Activated CD4-positive, alpha-beta T cell treated with anti-CD3 and anti-CD28 coated beads for 36 hours (primary cell): ENCODE measurements at regions not wholly inside any gene's neighbourhood (a gene's known extent, or its start where the extent isn't known, plus 50 kb on each side); places are given as distances from the start of the nearest gene placed in this dataset.

Experiments
- ATAC-seq: fragments of 200-7000 bp; cut with Tn5 transposase; one replicate; pipeline ENCODE4 v1.10.0; 2021; ENCODE audit warnings: mild to moderate bottlenecking, moderate library complexity
- CTCF ChIA-PET: fragments of 350-600 bp; sonication (Branson Sonifier 250); formaldehyde crosslinking; loops from one replicate; lab custom pipeline; 2021; ENCODE audit warnings: antibody characterized with exemption; lab: Charles Lee
- POLR2A ChIA-PET: fragments of 350-600 bp; sonication (Branson Sonifier 250); formaldehyde crosslinking; loops from one replicate; lab custom pipeline; 2021; ENCODE audit warnings: antibody characterized with exemption, inconsistent platforms; lab: Charles Lee
- DNase-seq: peaks from one replicate; pipeline ENCODE4 v3.0.0-alpha.2; 2020
- H3K27ac Mint-ChIP-seq: one replicate; pipeline ENCODE4 v1.8.0; 2021; ENCODE audit warnings: mixed read lengths
- H3K27me3 Mint-ChIP-seq: one replicate; pipeline ENCODE4 v1.8.0; 2021; ENCODE audit warnings: mixed read lengths
- H3K36me3 Mint-ChIP-seq: one replicate; pipeline ENCODE4 v1.8.0; 2021; ENCODE audit warnings: low read depth, mixed read lengths
- H3K4me1 Mint-ChIP-seq: one replicate; pipeline ENCODE4 v1.8.0; 2021; ENCODE audit warnings: mixed read lengths
- H3K4me3 Mint-ChIP-seq: one replicate; pipeline ENCODE4 v1.8.0; 2021; ENCODE audit warnings: mild to moderate bottlenecking, moderate library complexity, mixed read lengths
- H3K9me3 Mint-ChIP-seq: one replicate; pipeline ENCODE4 v1.8.0; 2021; ENCODE audit warnings: low read depth, mixed read lengths
- intact Hi-C, 2 experiments: fragments of 100-400 bp; cut with DNase I in 1 of 2; cut with micrococcal nuclease in 1 of 2; formaldehyde crosslinking; loops; one replicate each; pipeline versions ENCODE4 v1.14.2 to v1.15.1; 2022 to 2024; cut with DNase I, micrococcal nuclease

GRCh38 chr18:2313332-2313731, 258.0 kb downstream of the METTL4 start:
- DNase-seq (no peak), ATAC-seq (no peak)
- ChIA-PET POLR2A (no interaction called here), CTCF (interaction anchor here (0.6 kb wide), 1 partner anchor 1621 kb away, joined by 3 read pairs; no protein-coding TSS in a partner anchor)
- intact Hi-C loops = no loop called here
- no peaks in the 10 kb centered on the region for H3K9me3 Mint-ChIP-seq
- H3K36me3 Mint-ChIP-seq = no peaks in the 10 kb centered on the region
- no peak overlapping the region for H3K4me3 Mint-ChIP-seq
- no peaks in the 10 kb centered on the region for H3K4me1 Mint-ChIP-seq
- H3K27me3 Mint-ChIP-seq = peaks cover 19% of the 10 kb centered on the region
- no peak overlapping the region for H3K27ac Mint-ChIP-seq

- ChIA-PET POLR2A (no interaction called here), CTCF (interaction anchor here (0.5 to 0.7 kb wide), 2 partner anchors 227 to 1482 kb away, joined by 3 read pairs; no protein-coding TSS in a partner anchor)
- Mint-ChIP-seq H3K4me1 (no peaks in the 10 kb centered on the region), H3K27me3 (peaks cover 19% of the 10 kb centered on the region), H3K4me3 (no peak overlapping the region), H3K27ac (no peak overlapping the region), H3K36me3 (no peaks in the 10 kb centered on the region), H3K9me3 (no peaks in the 10 kb centered on the region)
- no peak for ATAC-seq
- intact Hi-C loops = no loop called here
- no peak for DNase-seq
Observed at GRCh38 chr18:2316082-2316750, 255.1 kb downstream of the METTL4 start.

- H3K4me1 Mint-ChIP-seq = no peaks in the 10 kb centered on the region
- no peak overlapping the region for H3K4me3 Mint-ChIP-seq
- intact Hi-C loops = no loop called here
- DNase-seq (no peak), ATAC-seq (no peak)
- H3K36me3 Mint-ChIP-seq = no peaks in the 10 kb centered on the region
- ChIA-PET CTCF (interaction anchor here (0.5 to 0.7 kb wide), 2 partner anchors 228 to 1483 kb away, joined by 3 read pairs; no protein-coding TSS in a partner anchor), POLR2A (no interaction called here)
- no peaks in the 10 kb centered on the region for H3K9me3 Mint-ChIP-seq
- peaks cover 19% of the 10 kb centered on the region for H3K27me3 Mint-ChIP-seq
- no peak overlapping the region for H3K27ac Mint-ChIP-seq
Observed at GRCh38 chr18:2316751-2317696, 254.3 kb downstream of the METTL4 start.

- ChIA-PET POLR2A (interaction anchor here (0.7 kb wide), 1 partner anchor 16 kb away, joined by 3 read pairs; no protein-coding TSS in a partner anchor), CTCF (interaction anchor here (0.6 kb wide), 1 partner anchor 203 kb away, joined by 3 read pairs; no protein-coding TSS in a partner anchor)
- Mint-ChIP-seq H3K4me3 (no peak overlapping the region), H3K36me3 (no peaks in the 10 kb centered on the region), H3K27me3 (peaks cover 20% of the 10 kb centered on the region), H3K4me1 (no peaks in the 10 kb centered on the region), H3K9me3 (no peaks in the 10 kb centered on the region), H3K27ac (no peak overlapping the region)
- ATAC-seq (no peak), DNase-seq (no peak)
- intact Hi-C loops = no loop called here
Observed at GRCh38 chr18:2324459-2324858, 246.8 kb downstream of the METTL4 start.

- CTCF ChIA-PET = interaction anchor here (1.0 kb wide), 1 partner anchor 11 kb away, joined by 3 read pairs; no protein-coding TSS in a partner anchor
- Mint-ChIP-seq H3K36me3 (no peaks in the 10 kb centered on the region), H3K27ac (no peak overlapping the region), H3K4me1 (no peaks in the 10 kb centered on the region), H3K4me3 (no peak overlapping the region), H3K9me3 (no peaks in the 10 kb centered on the region), H3K27me3 (peaks cover 23% of the 10 kb centered on the region)
- intact Hi-C loops = no loop called here
- POLR2A ChIA-PET = interaction anchor here (0.7 kb wide), 1 partner anchor 17 kb away, joined by 3 read pairs; no protein-coding TSS in a partner anchor
- DNase-seq (no peak), ATAC-seq (peak; percentile 71)
Observed at GRCh38 chr18:2325308-2325849, 245.9 kb downstream of the METTL4 start.

- peaks cover 21% of the 10 kb centered on the region for H3K27me3 Mint-ChIP-seq
- DNase-seq = no peak
- ChIA-PET POLR2A (no interaction called here), CTCF (interaction anchor here (1.0 kb wide), 2 partner anchors 10 to 226 kb away, joined by 3 to 4 read pairs; no protein-coding TSS in a partner anchor)
- ATAC-seq = no peak
- H3K9me3 Mint-ChIP-seq = no peaks in the 10 kb centered on the region
- no peaks in the 10 kb centered on the region for H3K36me3 Mint-ChIP-seq
- H3K4me1 Mint-ChIP-seq = no peaks in the 10 kb centered on the region
- intact Hi-C loops = no loop called here
- H3K4me3 Mint-ChIP-seq = no peak overlapping the region
- H3K27ac Mint-ChIP-seq = no peak overlapping the region
Observed at GRCh38 chr18:2325933-2326332, 245.4 kb downstream of the METTL4 start.

- ATAC-seq (no peak), DNase-seq (no peak)
- ChIA-PET POLR2A (no interaction called here), CTCF (interaction anchor here (1.0 kb wide), 1 partner anchor 225 kb away, joined by 4 read pairs; no protein-coding TSS in a partner anchor)
- intact Hi-C loops = no loop called here
- Mint-ChIP-seq H3K9me3 (no peaks in the 10 kb centered on the region), H3K27me3 (peaks cover 16% of the 10 kb centered on the region), H3K36me3 (no peaks in the 10 kb centered on the region), H3K27ac (no peak overlapping the region), H3K4me3 (no peak overlapping the region), H3K4me1 (no peaks in the 10 kb centered on the region)
Observed at GRCh38 chr18:2326999-2327398, 244.3 kb downstream of the METTL4 start.

GRCh38 chr18:2330764-2331163, 240.5 kb downstream of the METTL4 start:
- intact Hi-C loops = no loop called here
- no peaks in the 10 kb centered on the region for H3K36me3 Mint-ChIP-seq
- DNase-seq (no peak), ATAC-seq (no peak)
- H3K27ac Mint-ChIP-seq = no peak overlapping the region
- no peaks in the 10 kb centered on the region for H3K9me3 Mint-ChIP-seq
- CTCF ChIA-PET = interaction anchor here (1.0 kb wide), 1 partner anchor 132 kb away, joined by 3 read pairs; no protein-coding TSS in a partner anchor
- POLR2A ChIA-PET = no interaction called here
- peaks cover 16% of the 10 kb centered on the region for H3K27me3 Mint-ChIP-seq
- H3K4me3 Mint-ChIP-seq = no peak overlapping the region
- no peaks in the 10 kb centered on the region for H3K4me1 Mint-ChIP-seq

- no peak overlapping the region for H3K27ac Mint-ChIP-seq
- no peak overlapping the region for H3K4me3 Mint-ChIP-seq
- CTCF ChIA-PET = interaction anchor here (0.7 kb wide), 1 partner anchor 112 kb away, joined by 3 read pairs; no protein-coding TSS in a partner anchor
- POLR2A ChIA-PET = no interaction called here
- no peak for ATAC-seq
- H3K27me3 Mint-ChIP-seq = peaks cover 10% of the 10 kb centered on the region
- H3K4me1 Mint-ChIP-seq = no peaks in the 10 kb centered on the region
- H3K9me3 Mint-ChIP-seq = no peaks in the 10 kb centered on the region
- intact Hi-C loops = no loop called here
- no peak for DNase-seq
- no peaks in the 10 kb centered on the region for H3K36me3 Mint-ChIP-seq
Observed at GRCh38 chr18:2331491-2331890, 239.8 kb downstream of the METTL4 start.

- intact Hi-C loops = loop anchor here (1.0 to 2.0 kb wide), 3 partner anchors 205 to 210 kb away; no protein-coding TSS in a partner anchor
Observed at GRCh38 chr18:2336690-2337392, 234.5 kb downstream of the METTL4 start.

More at GRCh38 chr18:2336690-2337392, 234.5 kb downstream of the METTL4 start:
- DNase-seq = no peak
- Mint-ChIP-seq H3K27ac (no peak overlapping the region), H3K36me3 (no peaks in the 10 kb centered on the region), H3K9me3 (no peaks in the 10 kb centered on the region), H3K4me1 (no peaks in the 10 kb centered on the region), H3K27me3 (peaks cover 5% of the 10 kb centered on the region), H3K4me3 (no peak overlapping the region)
- POLR2A ChIA-PET = no interaction called here
- ATAC-seq = no peak
- CTCF ChIA-PET = interaction anchor here (0.7 to 6.7 kb wide), 8 partner anchors 12 to 237 kb away, joined by 3 to 44 read pairs (median 4); no protein-coding TSS in a partner anchor
